Trophoblast cell (in vitro differentiated cells and primary cell): ENCODE measurements at regions not wholly inside any gene's neighbourhood (a gene's known extent, or its start where the extent isn't known, plus 50 kb on each side); places are given as distances from the start of the nearest gene placed in this dataset.
A peak's percentile ranks its signal among the peaks of the same experiment; 100 is the strongest.

Experiments used
- DNase-seq, 2 donors: peaks; one replicate each; pipeline ENCODE4 v3.0.0-alpha.2; 2016
- H2AFZ ChIP-seq: 2 replicates; pipeline ENCODE4 v1.6.1; 2013; ENCODE audit warnings: low read length, moderate library complexity, mild to moderate bottlenecking; ENCODE audit not compliant: insufficient read depth, poor library complexity
- H2AK5ac ChIP-seq: 2 replicates; pipeline ENCODE4 v1.6.1; 2013; ENCODE audit warnings: mild to moderate bottlenecking, low read length
- H2BK120ac ChIP-seq: 2 replicates; pipeline ENCODE4 v1.6.1; 2013; ENCODE audit warnings: low read length, mild to moderate bottlenecking, moderate library complexity; ENCODE audit not compliant: insufficient read depth, poor library complexity
- H2BK12ac ChIP-seq: 2 replicates; pipeline ENCODE4 v1.6.1; 2013; ENCODE audit warnings: mild to moderate bottlenecking, low read length, moderate library complexity
- H2BK5ac ChIP-seq: 2 replicates; pipeline ENCODE4 v1.6.1; 2013; ENCODE audit warnings: low read length, low read depth, moderate library complexity, mild to moderate bottlenecking; ENCODE audit not compliant: poor library complexity
- H3K14ac ChIP-seq: 2 replicates; pipeline ENCODE4 v1.6.1; 2013; ENCODE audit warnings: mild to moderate bottlenecking, low read length
- H3K18ac ChIP-seq: 2 replicates; pipeline ENCODE4 v1.6.1; 2013; ENCODE audit warnings: mild to moderate bottlenecking, low read length
- H3K23ac ChIP-seq: 2 replicates; pipeline ENCODE4 v1.6.1; 2013; ENCODE audit warnings: low read length
- H3K27ac ChIP-seq: 2 replicates; pipeline ENCODE4 v1.5.1; 2013; ENCODE audit warnings: low read depth, mild to moderate bottlenecking, inconsistent platforms, low read length, moderate library complexity
- H3K27me3 ChIP-seq: 2 replicates; pipeline ENCODE4 v1.6.1; 2013; ENCODE audit warnings: inconsistent platforms, mild to moderate bottlenecking, low read length, moderate library complexity; ENCODE audit not compliant: insufficient read depth
- H3K36me3 ChIP-seq, 2 experiments: 1 replicate in 1 of 2; 2 replicates in 1 of 2; pipeline ENCODE4 v1.6.1; 2013; ENCODE audit warnings: low read length in 2 of 2, mild to moderate bottlenecking in 2 of 2, moderate library complexity in 1 of 2; ENCODE audit not compliant: insufficient read depth in 2 of 2, control insufficient read depth in 1 of 2
- H3K4ac ChIP-seq: 2 replicates; pipeline ENCODE4 v1.6.1; 2013; ENCODE audit warnings: low read depth, mild to moderate bottlenecking, low read length, moderate library complexity
- H3K4me1 ChIP-seq, 2 experiments: 1 replicate in 1 of 2; 2 replicates in 1 of 2; pipeline ENCODE4 v1.6.1; 2013; ENCODE audit warnings: low read length in 2 of 2, mild to moderate bottlenecking in 2 of 2, moderate library complexity in 1 of 2; ENCODE audit not compliant: insufficient read depth in 2 of 2, control insufficient read depth in 1 of 2
- H3K4me2 ChIP-seq: 2 replicates; pipeline ENCODE4 v1.6.1; 2013; ENCODE audit warnings: inconsistent platforms, mild to moderate bottlenecking, low read length, moderate library complexity
- H3K4me3 ChIP-seq: 2 replicates; pipeline ENCODE4 v1.5.1; 2013; ENCODE audit warnings: mild to moderate bottlenecking, low read depth, low read length, inconsistent platforms
- H3K79me1 ChIP-seq: one replicate; pipeline ENCODE4 v1.6.1; 2013; ENCODE audit warnings: low read length
- H3K79me2 ChIP-seq: 2 replicates; pipeline ENCODE4 v1.6.1; 2013; ENCODE audit warnings: low read length, mild to moderate bottlenecking; ENCODE audit not compliant: control insufficient read depth, insufficient read depth, poor library complexity
- H3K9ac ChIP-seq: 2 replicates; pipeline ENCODE4 v1.6.1; 2013; ENCODE audit warnings: mild to moderate bottlenecking, low read length
- H3K9me3 ChIP-seq: 2 replicates; pipeline ENCODE4 v1.6.1; 2013; ENCODE audit warnings: low read depth, mild to moderate bottlenecking, control low read depth, inconsistent platforms, low read length; ENCODE audit not compliant: insufficient read depth
- H4K12ac ChIP-seq: 2 replicates; pipeline ENCODE4 v1.6.1; 2013; ENCODE audit warnings: low read depth, mild to moderate bottlenecking, low read length, moderate library complexity
- H4K8ac ChIP-seq: 2 replicates; pipeline ENCODE4 v1.6.1; 2013; ENCODE audit warnings: low read depth, mild to moderate bottlenecking, low read length, moderate library complexity
- H4K91ac ChIP-seq: one replicate; pipeline ENCODE4 v1.6.1; 2013; ENCODE audit warnings: low read depth, mild to moderate bottlenecking, low read length, moderate library complexity
- WGBS: extraction: QIAGEN DNeasy Blood & Tissue Kit; methylation state at CpG from one replicate; pipeline ENCODE4 v1.1.7; 2013; ENCODE audit warnings: missing lambda C conversion rate; ENCODE audit not compliant: insufficient read length, insufficient coverage; ENCODE audit errors: extremely low coverage; 5-methylcytosine and 5-hydroxymethylcytosine counted together

DNA sequence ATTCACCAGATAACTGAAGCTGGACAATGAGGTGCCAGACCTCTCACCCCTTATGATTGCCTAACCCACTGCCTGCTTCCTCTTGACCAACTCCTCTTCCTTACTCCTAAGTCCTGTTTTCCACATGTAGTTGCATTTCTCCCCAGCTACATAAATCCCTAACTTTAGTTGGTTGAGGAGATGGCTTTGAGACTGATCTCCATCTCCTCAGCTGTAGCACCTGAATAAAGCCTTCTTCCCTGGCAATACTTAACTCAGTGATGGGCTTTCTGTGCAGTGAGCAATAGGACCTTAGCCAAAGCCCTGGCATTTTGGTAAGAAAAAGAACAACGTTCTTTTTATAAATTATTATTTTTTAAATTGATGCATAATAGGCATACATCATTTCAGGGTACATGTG lies 691.1 kb downstream of the MATN1 start:
- Histone ChIP-seq H4K91ac (no peak overlapping the region), H2BK5ac (no peak overlapping the region), H2AK5ac (no peak overlapping the region), H3K79me2 (no peaks in the 10 kb centered on the region), H2BK120ac (no peak overlapping the region), H3K4me3 (no peak overlapping the region), H4K8ac (no peak overlapping the region), H3K36me3 (no peaks in the 10 kb centered on the region), H3K23ac (no peak overlapping the region), H3K27ac (no peak overlapping the region), H4K12ac (no peak overlapping the region), H2BK12ac (no peak overlapping the region), H3K18ac (no peak overlapping the region), H2AFZ (no peak overlapping the region), H3K4ac (no peak overlapping the region), H3K4me2 (no peak overlapping the region), H3K4me1 (no peaks in the 10 kb centered on the region), H3K9me3 (peaks cover 8% of the 10 kb centered on the region), H3K14ac (no peak overlapping the region), H3K9ac (no peak overlapping the region), H3K27me3 (no peaks in the 10 kb centered on the region), H3K79me1 (no peaks in the 10 kb centered on the region)
- DNase-seq: no peak
- no CpG with 5 or more reads among the region's 1 CpG for WGBS

DNA sequence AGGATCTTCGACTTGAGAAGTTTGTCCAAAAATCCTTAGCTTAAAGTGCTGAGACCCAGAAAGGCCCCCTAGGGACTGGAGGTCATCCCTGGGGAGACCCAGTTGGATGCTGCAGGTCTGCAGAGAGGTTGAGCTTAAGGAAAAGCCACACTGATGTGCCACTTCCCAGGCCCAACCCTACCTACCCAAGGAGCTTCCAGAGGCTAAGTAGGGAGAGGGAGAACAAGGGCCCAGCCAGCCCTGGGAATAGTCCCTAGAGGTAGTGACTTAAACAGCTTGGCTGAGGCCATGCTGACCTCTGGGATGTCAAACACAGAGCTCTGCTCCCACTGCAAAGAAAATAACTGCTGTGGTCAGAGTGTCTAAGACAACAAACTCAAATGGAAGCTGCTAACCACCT lies 693.7 kb downstream of the MATN1 start:
- no peaks in the 10 kb centered on the region for H3K4me1 ChIP-seq
- no peak overlapping the region for H3K27ac ChIP-seq
- no CpG with 5 or more reads among the region's 1 CpG for WGBS

DNA sequence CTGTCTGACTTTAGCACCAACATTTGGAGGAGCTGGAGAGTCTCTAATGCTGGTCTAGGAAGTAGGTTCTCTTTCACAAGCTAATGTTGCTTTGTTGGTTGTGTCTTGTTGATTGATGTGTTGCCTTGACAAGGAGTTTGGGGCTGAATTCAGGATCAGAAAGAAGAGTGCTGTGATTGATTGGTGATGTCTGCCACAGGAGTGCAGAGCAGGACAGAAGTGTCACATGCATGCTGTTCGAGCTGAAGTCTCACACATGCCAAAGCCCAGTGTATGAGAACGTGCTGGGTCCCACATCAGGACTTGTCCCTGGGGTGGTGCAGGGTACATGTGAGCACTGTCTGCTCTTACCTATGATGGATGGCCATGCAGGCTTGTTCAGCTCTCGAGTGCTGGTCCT lies 694.4 kb downstream of the MATN1 start:
- Histone ChIP-seq H3K4ac (no peak overlapping the region), H3K18ac (no peak overlapping the region), H3K4me3 (peak overlapping the region; percentile 1), H3K9me3 (peaks cover 8% of the 10 kb centered on the region), H3K27me3 (no peaks in the 10 kb centered on the region), H2BK120ac (no peak overlapping the region), H3K14ac (no peak overlapping the region), H3K4me2 (no peak overlapping the region), H3K79me1 (no peaks in the 10 kb centered on the region), H3K9ac (no peak overlapping the region), H3K36me3 (no peaks in the 10 kb centered on the region), H3K4me1 (no peaks in the 10 kb centered on the region), H3K27ac (no peak overlapping the region), H2AFZ (no peak overlapping the region), H4K91ac (no peak overlapping the region), H2AK5ac (no peak overlapping the region), H2BK5ac (no peak overlapping the region), H2BK12ac (no peak overlapping the region), H4K12ac (no peak overlapping the region), H3K79me2 (no peaks in the 10 kb centered on the region), H3K23ac (no peak overlapping the region), H4K8ac (no peak overlapping the region)
- DNase-seq: no peak
- no CpG with 5 or more reads among the region's 3 CpGs for WGBS

More for the DNA sequence above, 693.7 kb downstream of the MATN1 start:
- H4K91ac ChIP-seq: no peak overlapping the region
- H3K4me2 ChIP-seq: no peak overlapping the region
- no peaks in the 10 kb centered on the region for H3K79me1 ChIP-seq
- H3K4me3 ChIP-seq: peak overlapping the region; percentile 45
- H3K18ac ChIP-seq: no peak overlapping the region
- no peak overlapping the region for H2BK5ac ChIP-seq
- no peak overlapping the region for H2BK120ac ChIP-seq
- H4K8ac ChIP-seq: no peak overlapping the region
- no peak overlapping the region for H3K23ac ChIP-seq
- peaks cover 8% of the 10 kb centered on the region for H3K9me3 ChIP-seq
- DNase-seq: no peak
- no peak overlapping the region for H4K12ac ChIP-seq
- no peak overlapping the region for H3K4ac ChIP-seq
- H3K36me3 ChIP-seq: no peaks in the 10 kb centered on the region
- H2AK5ac ChIP-seq: no peak overlapping the region
- H2AFZ ChIP-seq: no peak overlapping the region
- no peak overlapping the region for H3K9ac ChIP-seq
- H3K27me3 ChIP-seq: no peaks in the 10 kb centered on the region
- H3K79me2 ChIP-seq: no peaks in the 10 kb centered on the region
- no peak overlapping the region for H2BK12ac ChIP-seq
- no peak overlapping the region for H3K14ac ChIP-seq

DNA sequence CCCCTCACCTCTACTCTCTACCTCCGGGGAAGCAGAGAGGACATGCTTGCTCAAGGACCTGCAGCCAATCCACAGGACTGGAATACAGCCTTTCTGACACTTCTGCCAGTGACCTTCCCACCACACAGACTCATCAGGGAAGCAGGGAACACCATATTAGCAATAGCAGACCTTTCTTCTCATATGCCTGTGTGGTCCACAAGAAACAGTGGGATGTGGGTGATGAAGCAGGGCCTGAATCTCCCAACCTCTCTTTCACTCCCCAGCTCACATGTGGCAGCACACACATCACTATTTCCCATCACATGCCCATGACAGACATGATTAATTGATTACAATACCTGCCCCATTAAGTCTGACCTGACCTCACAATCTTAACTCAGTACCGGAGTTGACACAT lies 695.1 kb downstream of the MATN1 start:
- Histone ChIP-seq H2AFZ (no peak overlapping the region), H2BK12ac (no peak overlapping the region), H3K79me1 (no peaks in the 10 kb centered on the region), H3K27ac (no peak overlapping the region), H3K4ac (no peak overlapping the region), H3K14ac (no peak overlapping the region), H4K8ac (no peak overlapping the region), H3K18ac (no peak overlapping the region), H3K27me3 (no peaks in the 10 kb centered on the region), H4K91ac (no peak overlapping the region), H3K79me2 (no peaks in the 10 kb centered on the region), H4K12ac (no peak overlapping the region), H3K4me2 (no peak overlapping the region), H2BK120ac (no peak overlapping the region), H3K9ac (no peak overlapping the region), H3K36me3 (no peaks in the 10 kb centered on the region), H3K23ac (no peak overlapping the region), H2AK5ac (no peak overlapping the region), H3K4me1 (no peaks in the 10 kb centered on the region), H3K4me3 (no peak overlapping the region), H3K9me3 (peaks cover 7% of the 10 kb centered on the region), H2BK5ac (no peak overlapping the region)
- no peak for DNase-seq
- no CpG with 5 or more reads among the region's 2 CpGs for WGBS
